WTC11 (cell line): ENCODE measurements at regions not wholly inside any gene's neighbourhood (a gene's known extent, or its start where the extent isn't known, plus 50 kb on each side); places are given as distances from the start of the nearest gene placed in this dataset.

Experiments used
- ATF1 ChIP-seq: sonication (generic); formaldehyde crosslinking; IDR thresholded peaks from 2 replicates; pipeline ENCODE4 v1.8.1; 2023; ENCODE audit warnings: mild to moderate bottlenecking, moderate library complexity, missing genetic modification reagents
- CREB1 ChIP-seq: sonication (generic); formaldehyde crosslinking; IDR thresholded peaks from 2 replicates; pipeline ENCODE4 v1.8.0; 2023; ENCODE audit warnings: mild to moderate bottlenecking, missing genetic modification reagents
- EMX1 ChIP-seq: fragments of 250-450 bp; sonication (Bioruptor Pico); IDR thresholded peaks from 2 replicates; pipeline ENCODE4 v1.8.0; 2021; ENCODE audit warnings: mild to moderate bottlenecking
- ESRRA ChIP-seq: sonication (generic); formaldehyde crosslinking; IDR thresholded peaks from 2 replicates; pipeline ENCODE4 v1.8.1; 2022; ENCODE audit warnings: mild to moderate bottlenecking, missing genetic modification reagents, borderline replicate concordance
- FOXJ3 ChIP-seq: sonication (generic); formaldehyde crosslinking; IDR thresholded peaks from 2 replicates; pipeline ENCODE4 v1.9.0; 2021; ENCODE audit warnings: missing genetic modification reagents, mild to moderate bottlenecking, borderline replicate concordance
- FOXK1 ChIP-seq: sonication (generic); formaldehyde crosslinking; IDR thresholded peaks from 2 replicates; pipeline ENCODE4 v1.8.0; 2022; ENCODE audit warnings: mild to moderate bottlenecking, moderate library complexity, missing genetic modification reagents
- GABPB1 ChIP-seq: sonication (generic); formaldehyde crosslinking; IDR thresholded peaks from 2 replicates; pipeline ENCODE4 v1.8.1; 2023; ENCODE audit warnings: mild to moderate bottlenecking, missing genetic modification reagents
- MYBL2 ChIP-seq: sonication (generic); formaldehyde crosslinking; IDR thresholded peaks from 2 replicates; pipeline ENCODE4 v1.8.1; 2023; ENCODE audit warnings: mild to moderate bottlenecking, moderate library complexity, missing genetic modification reagents
- SP1 ChIP-seq: sonication (generic); formaldehyde crosslinking; conservative IDR thresholded peaks from 2 replicates; pipeline ENCODE4 v1.8.1; 2022; ENCODE audit warnings: missing genetic modification reagents
- TEAD1 ChIP-seq: sonication (generic); formaldehyde crosslinking; IDR thresholded peaks from 2 replicates; pipeline ENCODE4 v1.8.0; 2022; ENCODE audit warnings: mild to moderate bottlenecking, missing genetic modification reagents
- TF ChIP-seq, protein P1 (sequence below): fragments of 200-600 bp; IDR thresholded peaks from 2 replicates; pipeline ENCODE4 v1.8.0; 2022; ENCODE audit warnings: antibody characterized with exemption
- TF ChIP-seq, protein P2 (sequence below): sonication (generic); formaldehyde crosslinking; IDR thresholded peaks from 2 replicates; pipeline ENCODE4 v1.8.0; 2022; ENCODE audit warnings: mild to moderate bottlenecking, missing genetic modification reagents
- TF ChIP-seq, protein P3 (sequence below): sonication (generic); formaldehyde crosslinking; conservative IDR thresholded peaks from 2 replicates; pipeline ENCODE4 v1.8.1; 2023; ENCODE audit warnings: mild to moderate bottlenecking, low read depth, missing genetic modification reagents, moderate library complexity
- TF ChIP-seq, protein P4 (sequence below): sonication (generic); formaldehyde crosslinking; IDR thresholded peaks from 2 replicates; pipeline ENCODE4 v1.8.1; 2023; ENCODE audit warnings: mild to moderate bottlenecking, missing genetic modification reagents, borderline replicate concordance

DNA sequence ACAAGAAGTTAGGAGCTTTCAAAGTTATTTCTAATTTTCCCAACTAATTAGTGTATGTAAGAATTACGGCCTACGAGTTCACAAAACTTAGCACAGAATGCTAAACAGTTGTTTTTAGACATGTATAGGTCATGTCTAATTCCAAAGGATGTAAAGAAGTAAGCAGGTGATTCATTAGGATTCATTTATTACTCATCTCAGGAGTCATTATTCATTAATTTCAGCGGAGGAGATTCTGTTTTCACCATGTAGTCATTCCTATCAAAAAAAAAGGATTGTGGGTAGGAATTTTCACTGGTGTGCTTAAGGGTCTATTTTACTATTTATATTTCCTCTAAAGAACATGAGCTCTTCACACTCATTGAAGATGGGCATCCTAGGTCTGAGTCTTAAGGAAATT lies 532.2 kb downstream of the ACTL7B start:
- TF ChIP-seq CREB1 (CRISPR knock-in tag) = no peak
- TF ChIP-seq, protein P1, sequence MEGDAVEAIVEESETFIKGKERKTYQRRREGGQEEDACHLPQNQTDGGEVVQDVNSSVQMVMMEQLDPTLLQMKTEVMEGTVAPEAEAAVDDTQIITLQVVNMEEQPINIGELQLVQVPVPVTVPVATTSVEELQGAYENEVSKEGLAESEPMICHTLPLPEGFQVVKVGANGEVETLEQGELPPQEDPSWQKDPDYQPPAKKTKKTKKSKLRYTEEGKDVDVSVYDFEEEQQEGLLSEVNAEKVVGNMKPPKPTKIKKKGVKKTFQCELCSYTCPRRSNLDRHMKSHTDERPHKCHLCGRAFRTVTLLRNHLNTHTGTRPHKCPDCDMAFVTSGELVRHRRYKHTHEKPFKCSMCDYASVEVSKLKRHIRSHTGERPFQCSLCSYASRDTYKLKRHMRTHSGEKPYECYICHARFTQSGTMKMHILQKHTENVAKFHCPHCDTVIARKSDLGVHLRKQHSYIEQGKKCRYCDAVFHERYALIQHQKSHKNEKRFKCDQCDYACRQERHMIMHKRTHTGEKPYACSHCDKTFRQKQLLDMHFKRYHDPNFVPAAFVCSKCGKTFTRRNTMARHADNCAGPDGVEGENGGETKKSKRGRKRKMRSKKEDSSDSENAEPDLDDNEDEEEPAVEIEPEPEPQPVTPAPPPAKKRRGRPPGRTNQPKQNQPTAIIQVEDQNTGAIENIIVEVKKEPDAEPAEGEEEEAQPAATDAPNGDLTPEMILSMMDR = no peak
- no peak for TF ChIP-seq FOXK1 (CRISPR knock-in tag)
- TF ChIP-seq, protein P2, sequence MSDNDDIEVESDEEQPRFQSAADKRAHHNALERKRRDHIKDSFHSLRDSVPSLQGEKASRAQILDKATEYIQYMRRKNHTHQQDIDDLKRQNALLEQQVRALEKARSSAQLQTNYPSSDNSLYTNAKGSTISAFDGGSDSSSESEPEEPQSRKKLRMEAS (CRISPR knock-in tag) = no peak
- no peak for TF ChIP-seq FOXJ3 (CRISPR knock-in tag)
- no peak for TF ChIP-seq SP1 (CRISPR knock-in tag)
- no peak for TF ChIP-seq ESRRA (CRISPR knock-in tag)
- TF ChIP-seq ATF1 = no peak
- TF ChIP-seq GABPB1 = no peak
- no peak for TF ChIP-seq EMX1
- TF ChIP-seq, protein P3, sequence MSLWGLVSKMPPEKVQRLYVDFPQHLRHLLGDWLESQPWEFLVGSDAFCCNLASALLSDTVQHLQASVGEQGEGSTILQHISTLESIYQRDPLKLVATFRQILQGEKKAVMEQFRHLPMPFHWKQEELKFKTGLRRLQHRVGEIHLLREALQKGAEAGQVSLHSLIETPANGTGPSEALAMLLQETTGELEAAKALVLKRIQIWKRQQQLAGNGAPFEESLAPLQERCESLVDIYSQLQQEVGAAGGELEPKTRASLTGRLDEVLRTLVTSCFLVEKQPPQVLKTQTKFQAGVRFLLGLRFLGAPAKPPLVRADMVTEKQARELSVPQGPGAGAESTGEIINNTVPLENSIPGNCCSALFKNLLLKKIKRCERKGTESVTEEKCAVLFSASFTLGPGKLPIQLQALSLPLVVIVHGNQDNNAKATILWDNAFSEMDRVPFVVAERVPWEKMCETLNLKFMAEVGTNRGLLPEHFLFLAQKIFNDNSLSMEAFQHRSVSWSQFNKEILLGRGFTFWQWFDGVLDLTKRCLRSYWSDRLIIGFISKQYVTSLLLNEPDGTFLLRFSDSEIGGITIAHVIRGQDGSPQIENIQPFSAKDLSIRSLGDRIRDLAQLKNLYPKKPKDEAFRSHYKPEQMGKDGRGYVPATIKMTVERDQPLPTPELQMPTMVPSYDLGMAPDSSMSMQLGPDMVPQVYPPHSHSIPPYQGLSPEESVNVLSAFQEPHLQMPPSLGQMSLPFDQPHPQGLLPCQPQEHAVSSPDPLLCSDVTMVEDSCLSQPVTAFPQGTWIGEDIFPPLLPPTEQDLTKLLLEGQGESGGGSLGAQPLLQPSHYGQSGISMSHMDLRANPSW (CRISPR knock-in tag) = no peak
- TF ChIP-seq TEAD1 (CRISPR knock-in tag) = no peak
- TF ChIP-seq, protein P4, sequence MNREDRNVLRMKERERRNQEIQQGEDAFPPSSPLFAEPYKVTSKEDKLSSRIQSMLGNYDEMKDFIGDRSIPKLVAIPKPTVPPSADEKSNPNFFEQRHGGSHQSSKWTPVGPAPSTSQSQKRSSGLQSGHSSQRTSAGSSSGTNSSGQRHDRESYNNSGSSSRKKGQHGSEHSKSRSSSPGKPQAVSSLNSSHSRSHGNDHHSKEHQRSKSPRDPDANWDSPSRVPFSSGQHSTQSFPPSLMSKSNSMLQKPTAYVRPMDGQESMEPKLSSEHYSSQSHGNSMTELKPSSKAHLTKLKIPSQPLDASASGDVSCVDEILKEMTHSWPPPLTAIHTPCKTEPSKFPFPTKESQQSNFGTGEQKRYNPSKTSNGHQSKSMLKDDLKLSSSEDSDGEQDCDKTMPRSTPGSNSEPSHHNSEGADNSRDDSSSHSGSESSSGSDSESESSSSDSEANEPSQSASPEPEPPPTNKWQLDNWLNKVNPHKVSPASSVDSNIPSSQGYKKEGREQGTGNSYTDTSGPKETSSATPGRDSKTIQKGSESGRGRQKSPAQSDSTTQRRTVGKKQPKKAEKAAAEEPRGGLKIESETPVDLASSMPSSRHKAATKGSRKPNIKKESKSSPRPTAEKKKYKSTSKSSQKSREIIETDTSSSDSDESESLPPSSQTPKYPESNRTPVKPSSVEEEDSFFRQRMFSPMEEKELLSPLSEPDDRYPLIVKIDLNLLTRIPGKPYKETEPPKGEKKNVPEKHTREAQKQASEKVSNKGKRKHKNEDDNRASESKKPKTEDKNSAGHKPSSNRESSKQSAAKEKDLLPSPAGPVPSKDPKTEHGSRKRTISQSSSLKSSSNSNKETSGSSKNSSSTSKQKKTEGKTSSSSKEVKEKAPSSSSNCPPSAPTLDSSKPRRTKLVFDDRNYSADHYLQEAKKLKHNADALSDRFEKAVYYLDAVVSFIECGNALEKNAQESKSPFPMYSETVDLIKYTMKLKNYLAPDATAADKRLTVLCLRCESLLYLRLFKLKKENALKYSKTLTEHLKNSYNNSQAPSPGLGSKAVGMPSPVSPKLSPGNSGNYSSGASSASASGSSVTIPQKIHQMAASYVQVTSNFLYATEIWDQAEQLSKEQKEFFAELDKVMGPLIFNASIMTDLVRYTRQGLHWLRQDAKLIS = no peak
- TF ChIP-seq MYBL2 (CRISPR knock-in tag) = no peak
